ENCODE measurements at regions not wholly inside any gene's neighbourhood (a gene's known extent, or its start where the extent isn't known, plus 50 kb on each side); places are given as distances from the start of the nearest gene placed in this dataset.

DNA sequence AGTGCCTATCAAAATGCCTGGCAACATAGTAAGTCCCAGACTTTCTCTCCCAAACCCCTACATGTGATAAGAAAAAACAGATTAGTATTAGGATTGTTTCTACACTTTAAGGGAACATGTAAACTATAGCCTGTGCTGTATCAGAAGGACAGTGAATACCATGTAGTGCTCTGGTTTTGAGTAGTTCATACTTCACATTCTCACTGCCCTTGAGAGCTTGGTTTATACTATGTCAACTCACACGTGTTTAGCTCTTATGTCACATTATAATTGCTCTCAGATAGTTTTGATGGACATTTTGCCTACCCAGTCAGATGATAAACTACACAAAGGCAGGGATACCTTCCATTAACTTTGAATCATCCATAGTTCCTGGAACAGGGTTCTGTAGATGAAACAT is 58.0 kb upstream of the PGRMC2 start:
- peaks cover 4% of the 10 kb centered on the region for H3K36me3 Mint-ChIP-seq
- Histone ChIP-seq H3K4me1 (ENCODE audit: control insufficient read depth, insufficient read depth, low read length, poor library complexity, severe bottlenecking) (no peaks in the 10 kb centered on the region), H3K36me3 (ENCODE audit: control insufficient read depth, insufficient read depth, low read length) (no peaks in the 10 kb centered on the region), H3K9me3 (ENCODE audit: control insufficient read depth in 2 of 2, low read length in 2 of 2) (no peaks in the 10 kb centered on the region), H3K4me3 (ENCODE audit: low read depth, low read length) (no peak overlapping the region), H3K27me3 (ENCODE audit: control insufficient read depth, insufficient read depth, low read length) (no peaks in the 10 kb centered on the region), H3K27ac (ENCODE audit: insufficient read depth, low read length, poor library complexity, severe bottlenecking) (no peak overlapping the region)
- H3K4me3 Mint-ChIP-seq, result no peak overlapping the region
- no peak overlapping the region for H3K27ac Mint-ChIP-seq
- no peaks in the 10 kb centered on the region for H3K4me1 Mint-ChIP-seq
- no peaks in the 10 kb centered on the region for H3K27me3 Mint-ChIP-seq
- peaks cover 0 to 3% (median 0%) of the 10 kb centered on the region in 7 donors for H3K9me3 Mint-ChIP-seq
- DNase-seq, result no peak
- ATAC-seq (ENCODE audit: low read depth in 2 of 2), result no peak

GRCh38 chr4:128342762-128343161 is 55.1 kb upstream of the PGRMC2 start:
- no peaks in the 10 kb centered on the region for H3K27me3 ChIP-seq (ENCODE audit: control insufficient read depth, insufficient read depth, low read length)
- no peaks in the 10 kb centered on the region for H3K27me3 Mint-ChIP-seq
- no peaks in the 10 kb centered on the region for H3K36me3 ChIP-seq (ENCODE audit: control insufficient read depth, insufficient read depth, low read length)
- H3K4me1 Mint-ChIP-seq, result no peaks in the 10 kb centered on the region
- no peak overlapping the region for H3K27ac ChIP-seq (ENCODE audit: insufficient read depth, low read length, poor library complexity, severe bottlenecking)
- no peak overlapping the region for H3K4me3 Mint-ChIP-seq
- no peaks in the 10 kb centered on the region for H3K36me3 Mint-ChIP-seq
- DNase-seq (no peak), ATAC-seq (ENCODE audit: low read depth in 2 of 2) (no peak)
- H3K27ac Mint-ChIP-seq, result no peak overlapping the region
- no peaks in the 10 kb centered on the region for H3K9me3 ChIP-seq (ENCODE audit: control insufficient read depth in 2 of 2, low read length in 2 of 2)
- H3K4me3 ChIP-seq (ENCODE audit: low read depth, low read length), result no peak overlapping the region
- peaks cover 0 to 3% (median 0%) of the 10 kb centered on the region in 7 donors for H3K9me3 Mint-ChIP-seq
- no peaks in the 10 kb centered on the region for H3K4me1 ChIP-seq (ENCODE audit: control insufficient read depth, insufficient read depth, low read length, poor library complexity, severe bottlenecking)

- DNase-seq, result no peak
- no peaks in the 10 kb centered on the region for H3K36me3 ChIP-seq (ENCODE audit: control insufficient read depth, insufficient read depth, low read length)
- Mint-ChIP-seq H3K27me3 (no peaks in the 10 kb centered on the region), H3K27ac (no peak overlapping the region), H3K4me3 (no peak overlapping the region), H3K4me1 (no peaks in the 10 kb centered on the region), H3K36me3 (peaks cover 3% of the 10 kb centered on the region), H3K9me3 (peaks cover 0 to 3% (median 0%) of the 10 kb centered on the region in 7 donors)
- H3K27ac ChIP-seq (ENCODE audit: insufficient read depth, low read length, poor library complexity, severe bottlenecking), result no peak overlapping the region
- H3K4me1 ChIP-seq (ENCODE audit: control insufficient read depth, insufficient read depth, low read length, poor library complexity, severe bottlenecking), result no peaks in the 10 kb centered on the region
- no peaks in the 10 kb centered on the region for H3K27me3 ChIP-seq (ENCODE audit: control insufficient read depth, insufficient read depth, low read length)
- no peak overlapping the region for H3K4me3 ChIP-seq (ENCODE audit: low read depth, low read length)
- no peaks in the 10 kb centered on the region for H3K9me3 ChIP-seq (ENCODE audit: control insufficient read depth in 2 of 2, low read length in 2 of 2)
- no peak for ATAC-seq (ENCODE audit: low read depth in 2 of 2)
These were observed 54.0 kb upstream of the PGRMC2 start for GRCh38 chr4:128341634-128342033.

GRCh38 chr4:128338634-128339355 is 51.2 kb upstream of the PGRMC2 start:
- Mint-ChIP-seq H3K36me3 (peaks cover 3% of the 10 kb centered on the region), H3K4me3 (no peak overlapping the region), H3K4me1 (no peaks in the 10 kb centered on the region), H3K9me3 (peaks cover 0 to 1% (median 0%) of the 10 kb centered on the region in 7 donors), H3K27me3 (no peaks in the 10 kb centered on the region), H3K27ac (no peak overlapping the region)
- H3K27ac ChIP-seq (ENCODE audit: insufficient read depth, low read length, poor library complexity, severe bottlenecking), result no peak overlapping the region
- H3K4me1 ChIP-seq (ENCODE audit: control insufficient read depth, insufficient read depth, low read length, poor library complexity, severe bottlenecking), result no peaks in the 10 kb centered on the region
- no peak overlapping the region for H3K4me3 ChIP-seq (ENCODE audit: low read depth, low read length)
- no peak for DNase-seq
- H3K27me3 ChIP-seq (ENCODE audit: control insufficient read depth, insufficient read depth, low read length), result no peaks in the 10 kb centered on the region
- no peaks in the 10 kb centered on the region for H3K36me3 ChIP-seq (ENCODE audit: control insufficient read depth, insufficient read depth, low read length)
- no peak for ATAC-seq (ENCODE audit: low read depth in 2 of 2)
- no peaks in the 10 kb centered on the region for H3K9me3 ChIP-seq (ENCODE audit: control insufficient read depth in 2 of 2, low read length in 2 of 2)

DNA sequence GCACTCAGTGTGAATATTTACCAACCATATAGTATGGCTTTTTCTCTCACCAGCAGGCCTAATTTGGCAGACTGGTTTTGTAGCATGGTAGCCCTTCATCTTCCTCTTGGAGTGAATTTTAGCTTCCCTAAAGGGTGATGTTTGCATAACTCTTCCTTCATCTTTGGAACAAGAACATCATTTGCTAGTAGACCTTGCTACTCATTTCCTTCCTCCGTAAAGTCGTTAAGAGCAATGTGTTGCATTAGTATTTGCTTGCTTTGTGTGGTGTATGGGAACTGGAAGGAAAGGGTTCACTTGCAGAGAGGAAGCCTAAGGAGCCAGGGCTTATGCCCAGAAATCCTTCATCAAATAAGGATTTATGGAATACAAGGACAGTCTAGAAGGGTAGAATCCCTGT is 50.2 kb upstream of the PGRMC2 start:
- no peak for ATAC-seq (ENCODE audit: low read depth in 2 of 2)
- Histone ChIP-seq H3K9me3 (ENCODE audit: control insufficient read depth in 2 of 2, low read length in 2 of 2) (no peaks in the 10 kb centered on the region), H3K4me3 (ENCODE audit: low read depth, low read length) (no peak overlapping the region), H3K27me3 (ENCODE audit: control insufficient read depth, insufficient read depth, low read length) (no peaks in the 10 kb centered on the region), H3K27ac (ENCODE audit: insufficient read depth, low read length, poor library complexity, severe bottlenecking) (no peak overlapping the region), H3K4me1 (ENCODE audit: control insufficient read depth, insufficient read depth, low read length, poor library complexity, severe bottlenecking) (no peaks in the 10 kb centered on the region), H3K36me3 (ENCODE audit: control insufficient read depth, insufficient read depth, low read length) (no peaks in the 10 kb centered on the region)
- no peak for DNase-seq
- peaks cover 0 to 1% (median 0%) of the 10 kb centered on the region in 7 donors for H3K9me3 Mint-ChIP-seq
- H3K4me1 Mint-ChIP-seq, result no peaks in the 10 kb centered on the region
- H3K27ac Mint-ChIP-seq, result no peak overlapping the region
- no peaks in the 10 kb centered on the region for H3K27me3 Mint-ChIP-seq
- peaks cover 3% of the 10 kb centered on the region for H3K36me3 Mint-ChIP-seq
- H3K4me3 Mint-ChIP-seq, result no peak overlapping the region

All from CD4-positive, CD25-positive, alpha-beta regulatory T cell (primary cell).